ENCODE measurements at regions not wholly inside any gene's neighbourhood (a gene's known extent, or its start where the extent isn't known, plus 50 kb on each side); places are given as distances from the start of the nearest gene placed in this dataset.

DNA sequence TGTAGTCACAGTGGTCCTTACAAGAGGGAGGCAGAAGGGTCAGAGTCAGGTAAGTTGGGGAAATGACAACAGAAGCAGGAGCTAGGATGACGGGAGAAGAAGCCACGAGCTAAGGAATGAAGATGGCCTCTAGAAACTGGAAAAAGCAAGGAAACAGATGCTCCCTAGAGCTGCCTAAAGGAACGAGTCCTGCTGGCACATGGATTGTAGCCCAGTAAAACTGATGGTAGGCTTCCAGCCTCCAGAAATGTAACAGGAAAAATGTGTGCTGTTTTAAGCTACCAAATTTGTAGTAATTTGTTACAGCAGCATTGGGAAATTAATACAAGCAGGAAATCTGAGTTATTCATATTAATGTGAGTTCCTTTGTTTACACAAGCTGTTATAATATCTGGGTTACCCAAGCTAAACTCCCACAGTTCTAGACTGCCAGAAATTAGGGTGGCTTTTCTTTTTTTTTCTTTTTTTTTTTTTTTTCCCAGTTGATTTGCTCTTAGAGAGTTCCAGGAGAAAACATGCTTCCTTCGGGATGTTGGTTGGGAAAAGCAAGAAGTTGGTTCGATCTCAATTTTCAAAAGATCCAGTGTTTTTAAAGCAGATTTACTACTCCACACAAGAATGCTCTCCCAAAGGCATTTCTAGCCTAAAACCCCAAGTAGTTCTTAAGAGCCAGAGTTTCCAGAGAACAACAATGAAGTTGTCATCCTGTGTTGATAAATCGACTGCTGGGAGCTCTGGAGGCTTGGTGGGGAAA, 400.0 kb upstream of the SLC24A2 start:
- no peak overlapping the region for H3K27ac Mint-ChIP-seq
- DNase-seq = no peak
- H3K4me1 Mint-ChIP-seq (ENCODE audit: low read depth) = no peaks in the 10 kb centered on the region
- intact Hi-C loops (cut with micrococcal nuclease) = no loop called here
- ChIA-PET CTCF (interaction anchor here (1.3 kb wide), 1 partner anchor 189 kb away, joined by 3 read pairs; no protein-coding TSS in a partner anchor), POLR2A (no interaction called here)
- peaks cover 2% of the 10 kb centered on the region for H3K27me3 Mint-ChIP-seq
- no peaks in the 10 kb centered on the region for H3K9me3 Mint-ChIP-seq
- no peaks in the 10 kb centered on the region for H3K36me3 Mint-ChIP-seq
- H3K4me3 Mint-ChIP-seq = no peak overlapping the region

DNA sequence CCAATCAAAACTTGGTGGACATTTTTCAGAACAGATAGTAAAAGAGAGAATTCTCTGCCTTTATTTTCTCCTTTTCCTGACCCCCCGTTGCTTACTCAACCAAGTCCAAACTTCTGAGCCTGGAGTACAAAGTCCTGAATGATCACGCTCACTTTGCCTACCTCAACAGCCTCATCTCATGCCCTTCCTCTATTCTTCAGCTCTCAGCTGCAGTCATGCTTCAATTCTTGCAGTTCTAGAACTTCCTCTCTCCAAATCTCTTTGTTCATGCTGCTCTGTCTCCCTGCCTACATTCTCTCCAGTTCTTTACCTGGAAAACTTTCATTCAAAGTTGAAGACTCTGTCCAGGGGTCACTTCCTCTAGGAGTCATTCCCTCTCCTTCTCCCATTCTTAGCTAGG, 398.5 kb upstream of the SLC24A2 start:
- Mint-ChIP-seq H3K27me3 (peaks cover 2% of the 10 kb centered on the region), H3K4me1 (ENCODE audit: low read depth) (no peaks in the 10 kb centered on the region), H3K36me3 (no peaks in the 10 kb centered on the region), H3K27ac (no peak overlapping the region), H3K9me3 (no peaks in the 10 kb centered on the region), H3K4me3 (no peak overlapping the region)
- intact Hi-C loops (cut with micrococcal nuclease) = no loop called here
- ChIA-PET POLR2A (no interaction called here), CTCF (no interaction called here)
- DNase-seq = no peak

DNA sequence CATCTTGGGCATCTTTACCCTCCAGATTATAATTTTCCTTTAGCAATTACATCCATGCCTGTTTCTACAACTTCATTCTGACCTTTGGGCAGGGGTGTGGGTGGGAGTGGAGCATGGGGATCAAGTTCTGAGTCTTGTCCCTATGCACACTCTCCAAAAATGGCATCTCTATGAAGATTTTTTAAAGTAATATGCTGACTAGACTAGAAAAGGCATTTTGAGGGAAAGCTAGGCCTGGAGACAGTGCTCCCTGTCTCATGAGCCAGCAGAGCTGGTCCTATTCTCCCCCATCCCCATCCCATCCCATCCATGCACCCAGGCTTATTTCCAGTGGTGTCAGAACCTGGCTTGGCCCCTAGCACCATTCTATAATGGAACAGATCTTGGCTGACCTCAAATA, 398.0 kb upstream of the SLC24A2 start:
- ChIA-PET CTCF (no interaction called here), POLR2A (no interaction called here)
- Mint-ChIP-seq H3K4me1 (ENCODE audit: low read depth) (peaks cover under 1% of the 10 kb centered on the region), H3K27ac (no peak overlapping the region), H3K4me3 (no peak overlapping the region), H3K9me3 (no peaks in the 10 kb centered on the region), H3K36me3 (no peaks in the 10 kb centered on the region), H3K27me3 (peaks cover 2% of the 10 kb centered on the region)
- intact Hi-C loops (cut with micrococcal nuclease) = no loop called here
- no peak for DNase-seq

DNA sequence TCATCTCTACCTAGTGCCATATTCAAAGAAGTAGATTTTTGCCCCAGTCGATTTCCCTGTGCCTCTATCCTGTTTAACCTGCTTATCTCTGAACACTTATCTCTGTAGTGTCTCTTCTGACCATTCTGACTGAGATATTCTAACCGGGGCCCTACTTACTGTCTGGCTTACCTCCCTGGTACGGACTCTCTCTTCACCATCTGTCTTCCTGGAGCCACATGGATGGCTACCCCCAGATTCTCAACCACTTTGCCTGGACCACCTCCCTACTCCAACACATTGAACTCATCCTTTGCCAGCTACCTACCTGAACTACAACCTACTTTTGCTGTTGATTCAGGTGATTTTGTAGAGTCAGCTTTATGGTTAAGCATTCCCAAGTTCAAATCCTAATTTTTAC, 397.4 kb upstream of the SLC24A2 start:
- Mint-ChIP-seq H3K4me1 (ENCODE audit: low read depth) (peaks cover 6% of the 10 kb centered on the region), H3K36me3 (no peaks in the 10 kb centered on the region), H3K9me3 (no peaks in the 10 kb centered on the region), H3K27me3 (peaks cover 2% of the 10 kb centered on the region), H3K27ac (no peak overlapping the region), H3K4me3 (no peak overlapping the region)
- ChIA-PET CTCF (no interaction called here), POLR2A (no interaction called here)
- intact Hi-C loops (cut with micrococcal nuclease) = no loop called here
- no peak for DNase-seq

DNA sequence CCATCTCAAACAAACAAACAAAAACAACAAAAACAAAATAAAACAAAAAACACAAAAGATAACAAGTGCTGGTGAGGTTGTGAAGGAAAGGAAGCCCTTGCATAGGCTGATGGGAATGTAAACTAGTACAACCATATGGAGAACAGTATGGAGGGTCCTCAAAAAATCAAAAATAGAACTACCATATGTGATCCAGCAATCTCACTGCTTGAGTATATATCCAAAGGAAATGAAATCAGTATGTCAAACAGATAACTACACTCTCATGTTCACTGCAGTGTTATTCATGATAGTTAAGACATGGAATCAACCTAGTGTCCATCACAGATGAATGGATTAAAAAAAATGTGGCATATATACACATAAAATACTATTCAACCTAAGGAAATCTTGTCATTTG, 395.7 kb upstream of the SLC24A2 start:
- intact Hi-C loops (cut with micrococcal nuclease) = no loop called here
- DNase-seq = no peak

DNA sequence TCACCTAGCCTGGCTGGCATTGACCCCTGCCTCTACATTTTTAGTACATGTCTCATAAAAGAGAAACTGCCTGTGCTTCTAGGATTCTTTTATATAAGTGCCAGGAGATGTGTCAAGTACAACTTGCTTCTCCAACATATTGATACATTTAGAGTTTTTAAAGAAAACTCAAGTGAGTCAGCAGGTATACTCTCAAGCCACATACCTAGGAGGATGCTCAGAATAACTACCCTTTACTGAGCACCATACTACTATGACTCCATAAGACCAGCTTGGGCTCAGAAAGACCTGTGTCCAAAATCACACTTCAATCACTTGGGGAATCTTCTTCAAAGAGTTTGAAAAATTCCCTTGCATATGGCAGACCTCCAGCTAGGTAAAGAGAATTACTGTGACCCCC, 389.8 kb upstream of the SLC24A2 start:
- ChIA-PET CTCF (interaction anchor here (0.6 kb wide), 1 partner anchor 69 kb away, joined by 7 read pairs; no protein-coding TSS in a partner anchor), POLR2A (no interaction called here)
- no peak for DNase-seq
- intact Hi-C loops (cut with micrococcal nuclease) = no loop called here
- no peak overlapping the region for H3K27ac Mint-ChIP-seq
- no peaks in the 10 kb centered on the region for H3K36me3 Mint-ChIP-seq
- no peaks in the 10 kb centered on the region for H3K27me3 Mint-ChIP-seq
- peaks cover 8% of the 10 kb centered on the region for H3K4me1 Mint-ChIP-seq (ENCODE audit: low read depth)
- H3K9me3 Mint-ChIP-seq = no peaks in the 10 kb centered on the region
- no peak overlapping the region for H3K4me3 Mint-ChIP-seq

More for the DNA sequence above, 395.7 kb upstream of the SLC24A2 start:
- peaks cover 8% of the 10 kb centered on the region for H3K4me1 Mint-ChIP-seq (ENCODE audit: low read depth)
- CTCF ChIA-PET = no interaction called here
- H3K9me3 Mint-ChIP-seq = no peaks in the 10 kb centered on the region
- no peaks in the 10 kb centered on the region for H3K36me3 Mint-ChIP-seq
- POLR2A ChIA-PET = interaction anchor here (0.6 kb wide), 1 partner anchor 963 kb away, joined by 3 read pairs; no protein-coding TSS in a partner anchor
- peaks cover 2% of the 10 kb centered on the region for H3K27me3 Mint-ChIP-seq
- no peak overlapping the region for H3K4me3 Mint-ChIP-seq
- no peak overlapping the region for H3K27ac Mint-ChIP-seq

DNA sequence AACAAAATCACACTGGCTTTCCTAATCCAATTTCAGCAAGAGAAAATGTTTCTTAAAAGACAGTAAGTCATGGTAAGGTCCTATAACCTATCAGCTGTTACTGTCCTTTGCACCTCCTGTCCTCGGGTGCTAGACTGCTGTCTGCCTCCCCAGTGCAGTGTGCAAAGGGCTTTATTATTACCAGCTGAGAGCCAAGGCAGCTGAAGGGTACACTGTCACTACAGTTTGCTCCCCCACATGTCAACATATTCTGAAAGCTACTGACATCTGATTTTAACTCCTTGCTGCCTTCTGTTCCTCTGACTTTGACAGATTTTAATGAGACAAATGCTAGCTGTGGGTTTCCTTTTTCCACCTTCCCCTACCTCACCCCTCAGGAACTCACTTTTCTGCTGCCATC, 389.4 kb upstream of the SLC24A2 start:
- no peaks in the 10 kb centered on the region for H3K9me3 Mint-ChIP-seq
- DNase-seq = no peak
- H3K36me3 Mint-ChIP-seq = no peaks in the 10 kb centered on the region
- POLR2A ChIA-PET = no interaction called here
- no peak overlapping the region for H3K27ac Mint-ChIP-seq
- no peaks in the 10 kb centered on the region for H3K27me3 Mint-ChIP-seq
- CTCF ChIA-PET = no interaction called here
- peaks cover 8% of the 10 kb centered on the region for H3K4me1 Mint-ChIP-seq (ENCODE audit: low read depth)
- intact Hi-C loops (cut with micrococcal nuclease) = no loop called here
- no peak overlapping the region for H3K4me3 Mint-ChIP-seq

DNA sequence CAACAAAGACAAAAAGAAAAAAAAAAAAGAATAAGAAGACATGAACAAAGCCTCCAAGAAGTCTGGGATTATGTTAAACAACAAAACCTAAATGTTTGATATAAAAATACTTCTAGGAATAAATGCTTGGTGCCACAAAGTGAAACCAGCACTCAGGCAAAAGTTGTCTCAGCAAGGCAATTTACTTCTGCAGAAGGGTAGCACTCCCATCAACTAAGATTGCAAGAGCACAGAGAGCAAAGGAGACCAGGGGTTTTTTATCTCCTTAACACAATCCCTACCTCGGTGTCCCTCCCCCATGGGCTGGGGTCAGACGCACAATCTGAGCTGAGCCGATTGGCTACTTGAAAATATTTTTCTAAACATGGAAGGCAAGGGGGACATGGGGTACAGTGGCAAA, 381.3 kb upstream of the SLC24A2 start:
- no peak overlapping the region for H3K4me3 Mint-ChIP-seq
- POLR2A ChIA-PET = no interaction called here
- no peak overlapping the region for H3K27ac Mint-ChIP-seq
- intact Hi-C loops (cut with micrococcal nuclease) = no loop called here
- CTCF ChIA-PET = no interaction called here
- peaks cover 16% of the 10 kb centered on the region for H3K36me3 Mint-ChIP-seq
- DNase-seq = no peak
- H3K27me3 Mint-ChIP-seq = no peaks in the 10 kb centered on the region
- H3K4me1 Mint-ChIP-seq (ENCODE audit: low read depth) = no peaks in the 10 kb centered on the region
- H3K9me3 Mint-ChIP-seq = peaks cover 44% of the 10 kb centered on the region

DNA sequence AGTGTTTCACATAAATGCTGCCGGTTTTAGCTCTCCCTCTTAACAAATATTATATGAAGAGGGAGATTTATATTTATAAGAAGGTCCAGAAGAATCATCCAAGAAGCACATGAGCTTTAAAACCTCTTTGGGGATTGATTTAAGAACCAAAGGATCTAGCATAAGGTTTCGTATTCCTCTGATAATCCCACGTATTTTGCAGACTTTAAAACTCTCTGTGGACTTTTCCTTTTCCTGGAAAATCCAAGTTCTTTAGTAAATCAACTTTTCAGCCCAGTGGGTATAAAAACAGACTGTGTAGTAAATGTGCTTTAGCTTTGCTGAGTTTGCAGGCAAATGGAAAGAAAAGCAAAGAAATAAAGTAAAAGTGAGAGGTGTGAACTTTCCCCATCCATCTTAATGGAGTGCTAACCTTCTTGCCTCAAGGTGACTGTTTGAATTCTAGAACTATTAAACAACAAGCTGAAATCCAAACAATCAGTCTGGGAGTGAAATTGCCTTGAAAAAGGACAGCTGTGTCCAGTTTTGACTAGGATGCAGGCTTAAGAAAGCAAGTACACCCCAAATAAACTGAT, 363.4 kb upstream of the SLC24A2 start:
- H3K27ac Mint-ChIP-seq = no peak overlapping the region
- ChIA-PET CTCF (no interaction called here), POLR2A (no interaction called here)
- no peak for DNase-seq
- no peaks in the 10 kb centered on the region for H3K4me1 Mint-ChIP-seq (ENCODE audit: low read depth)
- no peaks in the 10 kb centered on the region for H3K36me3 Mint-ChIP-seq
- intact Hi-C loops (cut with micrococcal nuclease) = no loop called here
- peaks cover 2% of the 10 kb centered on the region for H3K27me3 Mint-ChIP-seq
- H3K9me3 Mint-ChIP-seq = no peaks in the 10 kb centered on the region
- no peak overlapping the region for H3K4me3 Mint-ChIP-seq

DNA sequence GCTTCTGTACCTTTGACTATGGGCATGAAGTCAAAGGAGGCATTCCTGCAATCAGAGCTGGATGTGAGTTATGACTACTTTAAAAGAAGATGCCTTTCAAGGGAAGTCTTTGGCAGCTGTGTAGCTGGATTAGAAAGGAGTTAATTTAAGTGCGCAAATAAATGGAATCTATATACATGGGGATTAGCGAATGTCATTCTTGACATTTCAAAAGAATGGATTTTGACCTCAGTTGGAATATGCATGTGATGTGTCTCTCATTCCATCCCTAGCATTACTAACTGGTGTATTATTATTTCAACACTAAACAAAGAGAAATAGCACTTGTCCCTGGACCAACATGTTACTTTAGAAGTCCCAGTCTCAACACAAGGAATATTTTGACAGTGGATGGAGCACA, 359.6 kb upstream of the SLC24A2 start:
- ChIA-PET POLR2A (no interaction called here), CTCF (no interaction called here)
- Mint-ChIP-seq H3K9me3 (no peaks in the 10 kb centered on the region), H3K27ac (no peak overlapping the region), H3K27me3 (no peaks in the 10 kb centered on the region), H3K36me3 (no peaks in the 10 kb centered on the region), H3K4me1 (ENCODE audit: low read depth) (no peaks in the 10 kb centered on the region), H3K4me3 (no peak overlapping the region)
- intact Hi-C loops (cut with micrococcal nuclease) = no loop called here
- no peak for DNase-seq

DNA sequence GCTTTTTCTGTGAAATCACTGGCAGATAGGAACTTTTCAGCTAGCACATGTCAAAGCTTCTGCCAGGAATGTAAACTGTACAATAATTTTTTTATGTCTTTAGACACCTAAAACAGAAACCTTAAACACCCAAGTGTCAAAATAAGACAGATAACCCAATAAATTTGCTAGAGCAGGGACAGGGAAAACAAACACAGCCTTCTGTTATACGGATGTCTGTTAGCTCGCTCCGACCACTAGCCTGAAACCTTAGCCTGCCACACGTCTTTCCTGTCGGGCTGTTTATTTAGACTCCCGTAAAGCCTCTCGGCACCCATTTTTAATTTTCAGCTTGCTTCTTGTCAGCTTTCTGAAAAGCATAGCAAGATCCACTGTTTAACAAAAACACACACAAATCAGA, 355.4 kb upstream of the SLC24A2 start:
- intact Hi-C loops (cut with micrococcal nuclease) = no loop called here
- Mint-ChIP-seq H3K4me1 (ENCODE audit: low read depth) (no peaks in the 10 kb centered on the region), H3K27me3 (no peaks in the 10 kb centered on the region), H3K4me3 (no peak overlapping the region), H3K9me3 (no peaks in the 10 kb centered on the region), H3K27ac (no peak overlapping the region), H3K36me3 (no peaks in the 10 kb centered on the region)
- CTCF ChIA-PET = no interaction called here
- no peak for DNase-seq
- POLR2A ChIA-PET = no interaction called here

DNA sequence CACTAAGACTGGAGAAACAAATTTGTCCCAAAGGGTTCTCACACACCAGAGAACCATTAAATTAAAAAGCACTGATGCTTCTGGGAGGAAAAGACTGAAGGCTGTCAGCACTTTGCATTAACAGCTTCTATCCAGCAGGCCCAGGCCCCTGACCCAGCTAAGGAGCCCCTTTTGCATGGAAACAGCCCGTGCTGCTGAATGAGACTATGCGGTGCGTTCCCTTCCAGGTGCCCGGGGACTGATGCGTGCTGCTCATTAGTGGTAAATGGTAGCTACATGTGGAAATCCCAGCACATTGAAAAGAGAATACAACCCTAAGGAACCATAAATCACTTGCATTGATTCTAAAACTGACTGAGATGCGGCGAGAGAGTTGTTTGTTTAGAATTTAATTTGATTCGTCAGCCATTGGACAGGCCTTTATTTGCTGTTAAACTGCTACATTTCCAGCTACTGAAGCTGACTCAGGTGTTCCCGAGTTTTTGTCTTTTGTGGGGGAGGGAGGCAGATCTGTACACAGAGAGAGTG, 351.0 kb upstream of the SLC24A2 start:
- H3K36me3 Mint-ChIP-seq = no peaks in the 10 kb centered on the region
- ChIA-PET CTCF (interaction anchor here (0.5 kb wide), 1 partner anchor 1612 kb away, joined by 3 read pairs; no protein-coding TSS in a partner anchor), POLR2A (no interaction called here)
- no peak overlapping the region for H3K27ac Mint-ChIP-seq
- H3K9me3 Mint-ChIP-seq = no peaks in the 10 kb centered on the region
- intact Hi-C loops (cut with micrococcal nuclease) = no loop called here
- no peaks in the 10 kb centered on the region for H3K27me3 Mint-ChIP-seq
- H3K4me3 Mint-ChIP-seq = no peak overlapping the region
- no peak for DNase-seq
- no peaks in the 10 kb centered on the region for H3K4me1 Mint-ChIP-seq (ENCODE audit: low read depth)

DNA sequence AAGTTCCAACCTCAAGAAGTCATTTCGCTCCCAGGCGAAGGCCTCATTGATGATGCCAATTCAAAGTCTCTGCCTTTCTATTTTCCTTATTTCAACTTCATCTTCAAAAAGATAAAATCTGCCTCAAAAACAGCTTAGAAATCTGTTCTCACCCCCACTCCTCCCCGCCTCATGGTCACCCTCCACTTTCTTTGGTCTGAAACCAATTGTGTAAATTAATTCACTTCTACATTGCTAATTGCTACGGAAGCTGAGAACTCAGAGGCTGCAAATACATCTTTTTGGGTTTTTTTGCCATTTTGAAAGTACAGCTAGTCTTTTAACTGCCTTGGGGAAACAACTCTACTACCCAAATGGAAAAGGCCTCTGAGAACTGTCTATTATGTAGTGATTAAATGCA, 350.0 kb upstream of the SLC24A2 start:
- H3K36me3 Mint-ChIP-seq = no peaks in the 10 kb centered on the region
- H3K4me1 Mint-ChIP-seq (ENCODE audit: low read depth) = no peaks in the 10 kb centered on the region
- no peak overlapping the region for H3K27ac Mint-ChIP-seq
- POLR2A ChIA-PET = no interaction called here
- H3K27me3 Mint-ChIP-seq = no peaks in the 10 kb centered on the region
- intact Hi-C loops (cut with micrococcal nuclease) = no loop called here
- no peaks in the 10 kb centered on the region for H3K9me3 Mint-ChIP-seq
- CTCF ChIA-PET = interaction anchor here (0.7 kb wide), 1 partner anchor 619 kb away, joined by 5 read pairs; no protein-coding TSS in a partner anchor
- no peak for DNase-seq
- H3K4me3 Mint-ChIP-seq = no peak overlapping the region

All from activated CD4-positive, alpha-beta memory T cell treated with anti-CD3 and anti-CD28 coated beads for 36 hours (primary cell).